ENCODE measurements at regions not wholly inside any gene's neighbourhood (a gene's known extent, or its start where the extent isn't known, plus 50 kb on each side); places are given as distances from the start of the nearest gene placed in this dataset.

GRCh38 chr4:131084997-131085396, 1989.0 kb downstream of the C4orf33 start:
- Histone ChIP-seq H3K4me3 (ENCODE audit: low read depth, low read length) (no peak overlapping the region), H3K4me1 (ENCODE audit: control insufficient read depth, insufficient read depth, low read length, unreplicated experiment) (peaks cover 3% of the 10 kb centered on the region), H2AFZ (ENCODE audit: low read length, unreplicated experiment) (peak overlapping the region; percentile 7), H3K79me2 (ENCODE audit: control insufficient read depth, insufficient read depth, low read length, unreplicated experiment) (no peaks in the 10 kb centered on the region), H3K27ac (ENCODE audit: low read depth, low read length) (no peak overlapping the region), H3K36me3 (ENCODE audit: insufficient read depth, low read length) (no peaks in the 10 kb centered on the region), H3K27me3 (ENCODE audit: insufficient read depth, low read length) (no peaks in the 10 kb centered on the region; the same call in 1 of the 2 replicates)

- Histone ChIP-seq H3K36me3 (ENCODE audit: insufficient read depth, low read length) (no peaks in the 10 kb centered on the region), H2AFZ (ENCODE audit: low read length, unreplicated experiment) (no peak overlapping the region), H3K27ac (ENCODE audit: low read depth, low read length) (no peak overlapping the region), H3K79me2 (ENCODE audit: control insufficient read depth, insufficient read depth, low read length, unreplicated experiment) (no peaks in the 10 kb centered on the region), H3K4me3 (ENCODE audit: low read depth, low read length) (no peak overlapping the region), H3K27me3 (ENCODE audit: insufficient read depth, low read length) (no peaks in the 10 kb centered on the region; the same call in 1 of the 2 replicates), H3K4me1 (ENCODE audit: control insufficient read depth, insufficient read depth, low read length, unreplicated experiment) (no peaks in the 10 kb centered on the region)
These were observed 1995.9 kb downstream of the C4orf33 start for GRCh38 chr4:131091896-131092295.

GRCh38 chr4:131093303-131093702, 1997.4 kb downstream of the C4orf33 start:
- H3K4me3 ChIP-seq (ENCODE audit: low read depth, low read length) = no peak overlapping the region
- no peaks in the 10 kb centered on the region for H3K4me1 ChIP-seq (ENCODE audit: control insufficient read depth, insufficient read depth, low read length, unreplicated experiment)
- H3K27me3 ChIP-seq (ENCODE audit: insufficient read depth, low read length) = no peaks in the 10 kb centered on the region; the same call in 1 of the 2 replicates
- H3K27ac ChIP-seq (ENCODE audit: low read depth, low read length) = no peak overlapping the region
- H3K79me2 ChIP-seq (ENCODE audit: control insufficient read depth, insufficient read depth, low read length, unreplicated experiment) = no peaks in the 10 kb centered on the region
- H2AFZ ChIP-seq (ENCODE audit: low read length, unreplicated experiment) = no peak overlapping the region
- H3K36me3 ChIP-seq (ENCODE audit: insufficient read depth, low read length) = no peaks in the 10 kb centered on the region

- H3K79me2 ChIP-seq (ENCODE audit: control insufficient read depth, insufficient read depth, low read length, unreplicated experiment) = no peaks in the 10 kb centered on the region
- no peaks in the 10 kb centered on the region for H3K36me3 ChIP-seq (ENCODE audit: insufficient read depth, low read length)
- no peak overlapping the region for H3K4me3 ChIP-seq (ENCODE audit: low read depth, low read length)
- no peak overlapping the region for H2AFZ ChIP-seq (ENCODE audit: low read length, unreplicated experiment)
- no peaks in the 10 kb centered on the region for H3K4me1 ChIP-seq (ENCODE audit: control insufficient read depth, insufficient read depth, low read length, unreplicated experiment)
- no peaks in the 10 kb centered on the region for H3K27me3 ChIP-seq (ENCODE audit: insufficient read depth, low read length)
- H3K27ac ChIP-seq (ENCODE audit: low read depth, low read length) = no peak overlapping the region
These were observed 2003.0 kb downstream of the C4orf33 start for GRCh38 chr4:131098976-131099375.

- no peaks in the 10 kb centered on the region for H3K4me1 ChIP-seq (ENCODE audit: control insufficient read depth, insufficient read depth, low read length, unreplicated experiment)
- H3K79me2 ChIP-seq (ENCODE audit: control insufficient read depth, insufficient read depth, low read length, unreplicated experiment) = no peaks in the 10 kb centered on the region
- H3K27me3 ChIP-seq (ENCODE audit: insufficient read depth, low read length) = no peaks in the 10 kb centered on the region
- H3K27ac ChIP-seq (ENCODE audit: low read depth, low read length) = no peak overlapping the region
- H2AFZ ChIP-seq (ENCODE audit: low read length, unreplicated experiment) = no peak overlapping the region
- H3K36me3 ChIP-seq (ENCODE audit: insufficient read depth, low read length) = no peaks in the 10 kb centered on the region
- no peak overlapping the region for H3K4me3 ChIP-seq (ENCODE audit: low read depth, low read length)
These were observed 2017.3 kb downstream of the C4orf33 start for GRCh38 chr4:131113273-131113672.

- H3K4me3 ChIP-seq (ENCODE audit: low read depth, low read length) = no peak overlapping the region
- no peaks in the 10 kb centered on the region for H3K79me2 ChIP-seq (ENCODE audit: control insufficient read depth, insufficient read depth, low read length, unreplicated experiment)
- H3K4me1 ChIP-seq (ENCODE audit: control insufficient read depth, insufficient read depth, low read length, unreplicated experiment) = no peaks in the 10 kb centered on the region
- H3K36me3 ChIP-seq (ENCODE audit: insufficient read depth, low read length) = no peaks in the 10 kb centered on the region
- H2AFZ ChIP-seq (ENCODE audit: low read length, unreplicated experiment) = no peak overlapping the region
- H3K27ac ChIP-seq (ENCODE audit: low read depth, low read length) = no peak overlapping the region
- no peaks in the 10 kb centered on the region for H3K27me3 ChIP-seq (ENCODE audit: insufficient read depth, low read length)
These were observed 2017.8 kb downstream of the C4orf33 start for GRCh38 chr4:131113704-131114103.

DNA sequence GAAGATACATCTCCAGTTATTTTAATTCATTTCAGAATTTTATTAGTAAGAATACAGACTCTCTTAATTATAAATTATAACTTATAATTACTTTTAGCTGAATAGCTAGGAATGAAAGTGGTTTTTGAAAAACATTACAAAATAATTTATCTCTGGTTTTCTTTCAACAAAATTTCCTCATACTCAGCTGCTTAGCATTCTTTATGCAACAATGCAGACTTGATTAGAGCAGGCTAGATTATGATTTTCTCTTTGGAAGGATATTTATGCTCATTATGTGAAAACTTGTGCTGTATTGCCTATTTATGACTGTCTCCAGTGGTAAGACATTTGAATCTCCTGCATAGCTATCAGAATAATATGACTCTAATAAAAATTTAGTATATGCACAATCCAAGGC, 2023.7 kb downstream of the C4orf33 start:
- Histone ChIP-seq H3K27ac (ENCODE audit: low read depth, low read length) (no peak overlapping the region), H3K79me2 (ENCODE audit: control insufficient read depth, insufficient read depth, low read length, unreplicated experiment) (no peaks in the 10 kb centered on the region), H3K4me1 (ENCODE audit: control insufficient read depth, insufficient read depth, low read length, unreplicated experiment) (no peaks in the 10 kb centered on the region), H2AFZ (ENCODE audit: low read length, unreplicated experiment) (no peak overlapping the region), H3K36me3 (ENCODE audit: insufficient read depth, low read length) (no peaks in the 10 kb centered on the region), H3K4me3 (ENCODE audit: low read depth, low read length) (no peak overlapping the region), H3K27me3 (ENCODE audit: insufficient read depth, low read length) (no peaks in the 10 kb centered on the region)

- Histone ChIP-seq H3K27me3 (ENCODE audit: insufficient read depth, low read length) (no peaks in the 10 kb centered on the region), H3K4me3 (ENCODE audit: low read depth, low read length) (no peak overlapping the region), H3K79me2 (ENCODE audit: control insufficient read depth, insufficient read depth, low read length, unreplicated experiment) (no peaks in the 10 kb centered on the region), H3K36me3 (ENCODE audit: insufficient read depth, low read length) (no peaks in the 10 kb centered on the region), H3K27ac (ENCODE audit: low read depth, low read length) (no peak overlapping the region), H3K4me1 (ENCODE audit: control insufficient read depth, insufficient read depth, low read length, unreplicated experiment) (no peaks in the 10 kb centered on the region), H2AFZ (ENCODE audit: low read length, unreplicated experiment) (no peak overlapping the region)
These were observed 2011.9 kb upstream of the PCDH10 start for GRCh38 chr4:131137196-131137595.

DNA sequence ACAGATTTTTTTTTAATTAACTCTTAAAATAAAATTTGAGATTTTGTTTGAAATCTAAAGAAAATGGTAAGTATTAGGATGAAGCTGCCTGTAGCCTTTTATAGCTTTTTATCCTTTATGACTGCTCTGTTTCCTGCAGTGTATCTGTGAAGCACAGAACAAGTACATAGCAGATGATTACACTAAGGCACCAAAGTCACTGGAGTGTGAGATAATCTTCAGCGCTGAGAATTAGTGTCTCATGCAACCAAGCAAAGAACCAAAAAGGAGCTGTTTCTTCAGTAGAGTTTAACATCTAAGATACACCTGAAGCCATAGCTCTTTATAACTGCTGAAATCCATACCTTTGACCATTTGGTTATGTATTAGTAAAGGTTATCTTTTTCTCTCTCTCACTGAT, 1989.8 kb upstream of the PCDH10 start:
- H3K27me3 ChIP-seq (ENCODE audit: insufficient read depth, low read length) = no peaks in the 10 kb centered on the region
- no peak overlapping the region for H3K27ac ChIP-seq (ENCODE audit: low read depth, low read length)
- no peak overlapping the region for H3K4me3 ChIP-seq (ENCODE audit: low read depth, low read length)
- H3K79me2 ChIP-seq (ENCODE audit: control insufficient read depth, insufficient read depth, low read length, unreplicated experiment) = no peaks in the 10 kb centered on the region
- H3K4me1 ChIP-seq (ENCODE audit: control insufficient read depth, insufficient read depth, low read length, unreplicated experiment) = no peaks in the 10 kb centered on the region
- no peaks in the 10 kb centered on the region for H3K36me3 ChIP-seq (ENCODE audit: insufficient read depth, low read length)
- H2AFZ ChIP-seq (ENCODE audit: low read length, unreplicated experiment) = no peak overlapping the region

- Histone ChIP-seq H3K4me3 (ENCODE audit: low read depth, low read length) (no peak overlapping the region), H3K27me3 (ENCODE audit: insufficient read depth, low read length) (no peaks in the 10 kb centered on the region), H3K79me2 (ENCODE audit: control insufficient read depth, insufficient read depth, low read length, unreplicated experiment) (no peaks in the 10 kb centered on the region), H2AFZ (ENCODE audit: low read length, unreplicated experiment) (no peak overlapping the region), H3K36me3 (ENCODE audit: insufficient read depth, low read length) (no peaks in the 10 kb centered on the region), H3K27ac (ENCODE audit: low read depth, low read length) (no peak overlapping the region), H3K4me1 (ENCODE audit: control insufficient read depth, insufficient read depth, low read length, unreplicated experiment) (no peaks in the 10 kb centered on the region)
These were observed 1956.8 kb upstream of the PCDH10 start for GRCh38 chr4:131192318-131192717.

DNA sequence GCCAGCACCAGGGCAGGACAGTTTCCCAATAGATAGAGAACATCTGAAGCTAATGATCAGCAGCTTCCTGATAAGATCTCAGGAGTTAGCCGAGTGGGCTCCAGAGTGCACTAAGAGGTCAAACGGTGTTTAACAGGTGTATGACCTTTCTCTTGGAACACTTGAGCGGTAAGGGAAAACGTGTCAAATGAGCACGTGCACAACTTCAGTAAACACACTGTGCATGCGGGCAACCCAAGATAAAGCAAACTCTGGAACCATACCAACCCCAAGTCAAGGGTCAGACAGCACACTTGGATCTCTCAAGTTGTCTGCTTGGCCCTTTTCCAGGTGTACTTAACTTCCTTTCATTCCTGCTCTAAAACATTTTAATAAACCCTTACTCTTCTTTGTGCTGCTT, 1941.5 kb upstream of the PCDH10 start:
- Histone ChIP-seq H3K79me2 (ENCODE audit: control insufficient read depth, insufficient read depth, low read length, unreplicated experiment) (no peaks in the 10 kb centered on the region), H2AFZ (ENCODE audit: low read length, unreplicated experiment) (no peak overlapping the region), H3K4me1 (ENCODE audit: control insufficient read depth, insufficient read depth, low read length, unreplicated experiment) (no peaks in the 10 kb centered on the region), H3K4me3 (ENCODE audit: low read depth, low read length) (no peak overlapping the region), H3K36me3 (ENCODE audit: insufficient read depth, low read length) (no peaks in the 10 kb centered on the region), H3K27ac (ENCODE audit: low read depth, low read length) (no peak overlapping the region), H3K27me3 (ENCODE audit: insufficient read depth, low read length) (no peaks in the 10 kb centered on the region)

All from ACC112 (cell line).